Peyer's patch (tissue), 4 donors: ENCODE measurements at regions not wholly inside any gene's neighbourhood (a gene's known extent, or its start where the extent isn't known, plus 50 kb on each side); places are given as distances from the start of the nearest gene placed in this dataset.

ENCODE experiments used
- POLR2A ChIP-seq, 2 donors: fragments of 450-650 bp; IDR thresholded peaks; one replicate each; pipeline ENCODE4 v1.5.1; 2017; ENCODE audit warnings: antibody characterized with exemption in 2 of 2, mild to moderate bottlenecking in 2 of 2, moderate library complexity in 2 of 2
- TF ChIP-seq, protein P1 (sequence below), 6 experiments: fragments of 450-650 bp in 4 of 6; fragments of 200-600 bp in 2 of 6; sonication (generic) in 1 of 6; IDR thresholded peaks; one replicate each; pipeline ENCODE4 v1.5.1; 2017 to 2019; ENCODE audit warnings: antibody characterized with exemption in 6 of 6, mild to moderate bottlenecking in 3 of 6, moderate library complexity in 1 of 6

- TF ChIP-seq, protein P1, sequence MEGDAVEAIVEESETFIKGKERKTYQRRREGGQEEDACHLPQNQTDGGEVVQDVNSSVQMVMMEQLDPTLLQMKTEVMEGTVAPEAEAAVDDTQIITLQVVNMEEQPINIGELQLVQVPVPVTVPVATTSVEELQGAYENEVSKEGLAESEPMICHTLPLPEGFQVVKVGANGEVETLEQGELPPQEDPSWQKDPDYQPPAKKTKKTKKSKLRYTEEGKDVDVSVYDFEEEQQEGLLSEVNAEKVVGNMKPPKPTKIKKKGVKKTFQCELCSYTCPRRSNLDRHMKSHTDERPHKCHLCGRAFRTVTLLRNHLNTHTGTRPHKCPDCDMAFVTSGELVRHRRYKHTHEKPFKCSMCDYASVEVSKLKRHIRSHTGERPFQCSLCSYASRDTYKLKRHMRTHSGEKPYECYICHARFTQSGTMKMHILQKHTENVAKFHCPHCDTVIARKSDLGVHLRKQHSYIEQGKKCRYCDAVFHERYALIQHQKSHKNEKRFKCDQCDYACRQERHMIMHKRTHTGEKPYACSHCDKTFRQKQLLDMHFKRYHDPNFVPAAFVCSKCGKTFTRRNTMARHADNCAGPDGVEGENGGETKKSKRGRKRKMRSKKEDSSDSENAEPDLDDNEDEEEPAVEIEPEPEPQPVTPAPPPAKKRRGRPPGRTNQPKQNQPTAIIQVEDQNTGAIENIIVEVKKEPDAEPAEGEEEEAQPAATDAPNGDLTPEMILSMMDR (IDR thresholded peaks at IDR 0.05), result no peak
- no peak for TF ChIP-seq POLR2A (IDR thresholded peaks at IDR 0.05)
Measured at GRCh38 chr2:195495966-195496365, 161.1 kb upstream of the SLC39A10 start.
